Right lobe of liver (tissue), 4 donors: ENCODE measurements at regions not wholly inside any gene's neighbourhood (a gene's known extent, or its start where the extent isn't known, plus 50 kb on each side); places are given as distances from the start of the nearest gene placed in this dataset.

Experiments used
- CTCF ChIP-seq, 4 donors: fragments of 200-600 bp in 3 of 4; fragments of 450-650 bp in 1 of 4; IDR thresholded peaks; one replicate each; pipeline versions ENCODE4 v1.5.1 to v1.8.0; 2016 to 2022; ENCODE audit warnings: antibody characterized with exemption in 4 of 4, mild to moderate bottlenecking in 2 of 4
- POLR2A ChIP-seq: fragments of 450-650 bp; IDR thresholded peaks from one replicate; pipeline ENCODE4 v1.6.1; 2017; ENCODE audit warnings: antibody characterized with exemption, mild to moderate bottlenecking
- donor health status: DM: no; HTN: no; CAD: no.
- donor health status: DM: no; HTN: no; CAD: no.
- donor health status: DM: no; HTN: yes; CAD: no.

- no peak for TF ChIP-seq CTCF (IDR thresholded peaks at IDR 0.05)
- no peak for TF ChIP-seq POLR2A
Measured at GRCh38 chr6:65964261-65964660, 257.2 kb upstream of the EYS start.
